Esophagus mucosa (tissue), 1 donor: ENCODE measurements at regions not wholly inside any gene's neighbourhood (a gene's known extent, or its start where the extent isn't known, plus 50 kb on each side); places are given as distances from the start of the nearest gene placed in this dataset.
"Not testable (repeated sequence)": the region's sequence is repeated elsewhere in the genome, so short reads cannot be mapped to it uniquely, and the experiment has no call there.

Source experiments
- ATAC-seq: fragments of 200-7000 bp; cut with Tn5 transposase; one replicate; pipeline ENCODE4 v1.9.1; 2020
- donor health status: DM: yes; HTN: yes; CAD: no.

GRCh38 chr17:77531002-77531401 lies 390.2 kb downstream of the SEC14L1 start:
- no peak for ATAC-seq

- ATAC-seq = no peak
Observed at GRCh38 chr17:77531641-77532040, 390.9 kb downstream of the SEC14L1 start.

GRCh38 chr17:77533697-77534096 lies 392.9 kb downstream of the SEC14L1 start:
- ATAC-seq = not testable (repeated sequence)

- ATAC-seq = no peak
Observed at GRCh38 chr17:77534137-77534536, 393.4 kb downstream of the SEC14L1 start.

GRCh38 chr17:77535435-77535834 lies 394.7 kb downstream of the SEC14L1 start:
- no peak for ATAC-seq

- ATAC-seq = no peak
Observed at GRCh38 chr17:77535892-77536291, 395.1 kb downstream of the SEC14L1 start.

GRCh38 chr17:77537566-77537965 lies 396.8 kb downstream of the SEC14L1 start:
- ATAC-seq = no peak

GRCh38 chr17:77540531-77540930 lies 399.8 kb downstream of the SEC14L1 start:
- no peak for ATAC-seq

GRCh38 chr17:77540975-77541374 lies 400.2 kb downstream of the SEC14L1 start:
- ATAC-seq = no peak

- no peak for ATAC-seq
Observed at GRCh38 chr17:77542011-77542410, 401.2 kb downstream of the SEC14L1 start.

- peak; percentile 82 for ATAC-seq
Observed at GRCh38 chr17:77542551-77543490, 402.1 kb downstream of the SEC14L1 start.

- no peak for ATAC-seq
Observed at GRCh38 chr17:77543801-77544200, 403.0 kb downstream of the SEC14L1 start.

GRCh38 chr17:77544347-77545110 lies 403.8 kb downstream of the SEC14L1 start:
- ATAC-seq = no peak

- no peak for ATAC-seq
Observed at GRCh38 chr17:77546772-77547241, 406.0 kb downstream of the SEC14L1 start.

- no peak for ATAC-seq
Observed at GRCh38 chr17:77548967-77549366, 408.2 kb downstream of the SEC14L1 start.

- no peak for ATAC-seq
Observed at GRCh38 chr17:77549726-77550366, 408.7 kb upstream of the TNRC6C start.

GRCh38 chr17:77553459-77554066 lies 404.9 kb upstream of the TNRC6C start:
- ATAC-seq = no peak

GRCh38 chr17:77555121-77555591 lies 403.3 kb upstream of the TNRC6C start:
- no peak for ATAC-seq

GRCh38 chr17:77555741-77556291 lies 402.7 kb upstream of the TNRC6C start:
- ATAC-seq = no peak

- no peak for ATAC-seq
Observed at GRCh38 chr17:77556383-77557061, 402.0 kb upstream of the TNRC6C start.

GRCh38 chr17:77558846-77559626 lies 399.5 kb upstream of the TNRC6C start:
- ATAC-seq = no peak
